HG02798 (cell line): ENCODE measurements at regions not wholly inside any gene's neighbourhood (a gene's known extent, or its start where the extent isn't known, plus 50 kb on each side); places are given as distances from the start of the nearest gene placed in this dataset.

ENCODE experiments used
- ATAC-seq: cut with Tn5 transposase; IDR thresholded peaks from one replicate; pipeline ENCODE4 v1.9.1; 2021; ENCODE audit warnings: mild to moderate bottlenecking; ENCODE audit not compliant: unreplicated experiment, poor library complexity

DNA sequence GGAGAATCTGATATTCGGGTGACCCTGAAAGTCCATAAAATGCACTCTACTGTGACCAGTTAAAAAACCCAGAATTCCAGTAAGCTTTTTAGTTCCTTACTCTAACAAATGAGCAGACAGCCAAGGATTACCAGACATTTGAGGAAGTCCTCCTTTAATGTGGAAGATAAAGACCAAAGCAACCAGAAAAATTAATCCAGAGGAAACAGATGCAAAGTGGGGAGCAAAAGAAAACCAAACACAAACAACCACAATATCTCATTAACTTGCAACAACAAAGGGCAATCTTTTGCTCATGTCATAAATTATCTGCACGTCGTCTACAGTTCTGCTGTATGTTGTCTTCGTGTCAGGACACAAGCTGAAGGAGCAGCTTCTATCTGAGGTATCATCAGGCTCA, 164.4 kb downstream of the PJA1 start:
- no peak for ATAC-seq

DNA sequence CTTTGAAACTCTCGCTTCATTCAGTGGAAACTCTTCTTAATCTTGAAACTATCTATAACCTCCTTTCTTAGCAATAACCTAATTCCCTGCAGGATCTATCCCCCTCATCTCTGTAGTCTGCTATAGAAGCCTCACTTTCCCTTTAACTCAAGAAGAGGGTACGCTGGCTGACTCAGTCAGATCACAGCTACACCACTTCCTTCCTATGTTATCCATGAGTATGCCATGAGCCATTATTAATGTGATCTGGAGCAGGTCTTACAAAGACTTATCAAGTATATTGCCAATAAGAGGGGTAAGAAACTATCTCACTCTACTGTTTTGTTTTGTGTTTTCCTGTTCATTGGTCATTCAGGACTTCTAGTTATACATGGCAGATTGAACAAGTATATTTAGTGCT, 165.3 kb downstream of the PJA1 start:
- ATAC-seq = no peak

DNA sequence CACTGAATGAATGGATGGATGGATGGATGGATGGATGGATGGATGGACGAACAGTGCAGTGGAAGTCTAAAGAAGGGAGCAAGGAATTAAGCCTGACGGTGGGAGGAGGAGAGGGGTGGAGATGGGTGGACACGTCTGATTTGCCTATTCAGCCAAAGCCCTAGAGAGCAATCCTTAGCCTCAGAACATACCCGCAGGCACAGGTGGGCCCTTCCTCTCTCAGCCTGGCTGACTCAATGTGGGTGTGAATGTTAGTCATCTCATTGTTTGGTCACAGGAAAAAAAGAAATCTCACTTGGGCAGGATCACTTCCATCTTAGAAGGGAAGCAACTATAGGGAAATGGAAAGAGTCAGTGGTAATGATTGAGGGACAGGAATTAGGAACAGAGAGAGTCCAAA, 165.9 kb downstream of the PJA1 start:
- ATAC-seq = no peak

DNA sequence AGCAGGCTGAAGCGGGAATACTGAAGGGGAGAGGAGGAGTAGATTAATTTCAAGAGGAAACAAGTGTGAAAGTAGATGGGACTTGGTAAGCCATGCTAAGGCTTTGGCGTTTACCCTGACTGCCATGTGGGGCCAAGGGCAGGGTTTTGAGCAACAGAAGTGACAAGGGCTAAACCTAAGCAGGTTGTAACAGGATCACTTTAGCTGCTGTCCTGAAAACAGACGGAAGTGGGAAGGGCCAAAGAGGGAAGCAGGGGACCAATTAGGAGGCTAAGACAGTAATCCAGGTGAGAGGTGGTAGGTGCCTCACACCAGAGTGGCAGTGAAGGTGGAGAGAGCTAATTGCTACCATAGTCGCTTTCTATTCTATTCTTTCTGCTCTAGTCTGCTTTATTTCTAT, 166.5 kb downstream of the PJA1 start:
- ATAC-seq = no peak

DNA sequence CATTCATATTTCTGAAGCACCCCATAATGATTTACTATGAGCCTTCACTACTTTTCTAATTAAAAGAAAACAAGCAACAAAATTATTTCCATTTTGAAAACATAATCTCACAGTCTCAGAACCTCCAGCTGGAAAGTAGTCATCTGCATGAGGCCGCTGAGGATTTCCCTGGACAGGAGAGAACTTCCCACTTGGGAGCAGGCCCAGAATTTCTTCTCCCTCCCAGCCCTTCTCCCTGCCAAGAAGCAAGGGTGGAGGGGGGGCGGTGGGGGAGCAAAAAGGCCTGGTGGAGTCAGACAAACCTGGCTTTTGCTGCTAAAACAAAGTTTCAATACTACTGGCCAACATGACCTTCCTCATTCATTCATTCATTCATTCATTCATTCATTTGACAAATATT, 167.3 kb downstream of the PJA1 start:
- no peak for ATAC-seq

DNA sequence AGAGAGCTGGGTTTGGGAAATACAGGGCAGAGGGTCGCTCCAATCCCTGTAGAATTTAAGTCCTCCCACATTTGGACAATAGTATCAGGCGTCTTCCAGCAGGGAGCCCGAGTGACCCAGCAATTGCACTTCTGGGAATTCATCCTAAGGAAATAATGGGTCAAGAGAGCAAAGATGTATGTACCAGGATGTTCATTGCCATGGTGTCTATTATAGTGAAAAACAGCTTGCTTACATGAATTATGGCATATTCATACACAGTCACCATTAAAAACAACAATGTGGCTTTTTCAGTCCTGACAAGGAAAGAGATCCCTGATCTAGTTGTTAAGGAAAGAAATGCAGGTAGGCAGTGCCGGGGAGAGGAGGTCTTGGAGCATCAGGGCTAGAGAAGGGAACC, 167.7 kb downstream of the PJA1 start:
- ATAC-seq = no peak

DNA sequence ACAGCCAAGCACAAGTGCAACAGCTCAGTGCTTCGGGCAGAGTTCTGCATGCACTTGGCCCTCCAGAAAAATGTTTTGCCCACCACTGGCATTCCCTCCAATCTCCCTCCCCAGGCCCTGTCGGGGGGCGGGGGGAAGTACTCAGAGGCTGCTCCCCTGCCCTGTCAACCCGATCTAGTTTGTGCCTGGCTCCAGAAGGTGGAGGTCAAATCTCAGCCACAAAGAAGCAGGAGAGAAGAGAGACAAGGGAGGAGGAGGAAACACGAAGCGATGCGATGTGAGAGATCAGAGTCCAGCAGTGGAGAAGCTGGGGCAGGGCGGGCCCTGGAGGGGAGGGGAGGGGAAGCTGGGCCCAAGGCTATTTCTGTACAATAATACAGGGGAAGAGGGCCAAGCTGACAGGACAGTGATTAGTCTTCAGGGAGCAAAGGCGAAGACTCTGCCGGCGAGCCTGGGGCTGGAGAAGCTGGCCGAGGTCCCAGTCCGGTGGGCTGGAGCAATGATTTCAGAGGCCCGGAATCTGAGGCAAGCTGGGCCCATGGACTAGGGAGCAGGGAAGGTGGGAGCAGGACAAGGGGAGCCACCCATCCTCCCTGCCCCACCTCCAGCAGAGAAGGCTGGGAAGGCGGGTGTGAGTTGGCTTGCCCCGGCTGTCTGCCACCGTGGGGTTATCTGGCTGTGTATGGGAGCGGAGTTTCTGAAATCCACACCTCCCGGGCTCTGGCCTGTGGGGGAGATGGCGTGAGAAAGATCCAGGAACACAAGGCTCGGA, 167.1 kb downstream of the EFNB1 start:
- no peak for ATAC-seq

DNA sequence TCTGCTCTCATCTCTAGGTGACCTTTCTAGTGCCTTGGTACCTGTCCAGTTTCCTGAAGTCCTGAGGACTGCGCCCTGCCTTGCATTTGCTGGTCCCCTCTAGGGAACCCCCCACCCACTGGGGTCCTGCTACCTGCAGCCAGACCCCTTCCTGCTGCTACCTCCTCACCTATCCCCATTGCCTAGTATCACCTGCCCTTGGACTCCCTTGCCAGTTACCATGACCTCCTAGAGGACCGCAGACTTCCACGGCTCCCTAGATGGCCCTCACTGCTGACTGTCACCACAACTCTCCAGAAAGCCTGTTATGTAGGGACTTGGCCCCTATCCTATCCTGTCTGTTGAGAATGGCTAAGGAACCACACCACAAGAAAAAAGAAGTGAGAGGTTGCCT, 166.6 kb downstream of the EFNB1 start:
- no peak for ATAC-seq

DNA sequence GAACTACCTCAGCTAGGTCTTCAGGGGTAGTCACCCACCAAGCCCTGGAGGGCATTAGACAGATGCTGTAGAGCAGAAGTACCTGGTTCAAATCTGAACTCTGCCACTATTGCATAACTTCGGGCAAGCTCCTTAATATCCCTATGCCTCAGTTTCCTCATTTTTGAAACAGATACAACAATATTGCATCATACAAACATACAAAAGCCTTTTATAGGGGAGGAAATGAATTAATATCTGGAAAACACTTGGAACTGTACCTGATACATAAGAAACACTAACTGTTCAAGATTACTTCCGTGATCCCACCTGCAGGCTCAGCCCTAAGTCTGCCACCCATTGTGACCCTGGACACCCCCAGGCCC, 166.1 kb downstream of the EFNB1 start:
- ATAC-seq = no peak

DNA sequence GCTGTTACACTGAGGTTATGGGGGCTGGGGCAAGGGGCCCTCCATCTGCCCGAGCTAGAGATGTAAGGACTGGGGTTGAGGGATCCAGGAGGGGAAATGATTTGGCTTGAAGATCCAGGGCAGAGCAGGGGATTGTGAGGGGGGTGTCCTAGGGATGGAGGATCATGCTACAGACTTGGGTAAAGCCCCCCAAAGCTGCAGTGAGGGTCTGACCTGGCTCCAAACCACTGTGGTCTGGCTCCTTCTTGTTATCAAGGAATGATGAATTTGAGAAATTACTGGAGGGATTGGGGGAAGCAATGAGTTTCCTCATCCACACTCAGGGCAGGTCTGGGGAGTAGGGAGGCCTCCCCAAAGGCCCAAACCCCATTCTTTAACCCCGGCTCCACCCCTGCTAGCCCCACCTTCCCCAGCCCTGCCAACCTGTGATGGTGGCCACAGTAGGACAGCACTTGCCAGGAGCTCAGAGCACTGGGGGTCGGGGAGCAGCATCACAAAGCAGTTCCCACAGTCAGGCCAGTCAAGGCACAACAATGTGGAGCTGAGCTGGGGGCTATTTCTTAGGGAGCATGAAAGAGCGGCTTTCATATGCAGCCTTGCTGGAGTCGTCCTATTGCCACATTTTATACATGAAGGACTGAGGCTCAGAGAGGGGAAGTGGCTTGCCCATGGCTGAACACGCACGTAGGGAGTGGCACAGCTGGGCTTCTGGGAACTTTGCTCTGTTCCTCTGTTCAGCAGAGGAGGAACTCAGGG, 165.5 kb downstream of the EFNB1 start:
- ATAC-seq = no peak

DNA sequence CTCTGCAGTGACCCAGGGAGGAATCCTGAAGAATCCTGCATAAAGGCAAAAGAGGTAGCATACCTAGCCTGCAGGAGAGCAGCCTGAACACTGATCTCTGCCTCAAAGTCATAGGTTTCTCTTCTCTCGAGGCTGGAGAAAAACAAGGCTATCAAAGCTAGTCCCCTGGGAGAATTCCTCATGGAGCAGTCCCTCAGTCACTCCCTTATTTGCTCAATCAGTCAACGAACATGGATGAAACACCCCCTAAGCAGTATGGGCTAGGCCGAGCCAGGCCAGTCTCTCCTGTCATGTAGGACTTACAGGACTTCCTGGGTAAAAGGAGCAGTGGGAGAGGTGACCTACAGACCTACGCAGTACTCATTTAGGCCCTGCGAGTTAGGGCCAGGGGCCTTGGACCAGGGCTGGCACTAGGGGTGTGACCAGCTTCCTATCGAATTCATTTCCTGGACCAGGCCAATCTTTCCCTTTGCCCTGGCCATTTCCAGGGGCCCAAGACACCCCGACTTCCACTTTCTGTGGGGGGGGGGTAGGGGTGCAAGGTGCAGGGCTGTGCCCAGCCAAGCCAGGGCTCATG, 164.1 kb downstream of the EFNB1 start:
- no peak for ATAC-seq

DNA sequence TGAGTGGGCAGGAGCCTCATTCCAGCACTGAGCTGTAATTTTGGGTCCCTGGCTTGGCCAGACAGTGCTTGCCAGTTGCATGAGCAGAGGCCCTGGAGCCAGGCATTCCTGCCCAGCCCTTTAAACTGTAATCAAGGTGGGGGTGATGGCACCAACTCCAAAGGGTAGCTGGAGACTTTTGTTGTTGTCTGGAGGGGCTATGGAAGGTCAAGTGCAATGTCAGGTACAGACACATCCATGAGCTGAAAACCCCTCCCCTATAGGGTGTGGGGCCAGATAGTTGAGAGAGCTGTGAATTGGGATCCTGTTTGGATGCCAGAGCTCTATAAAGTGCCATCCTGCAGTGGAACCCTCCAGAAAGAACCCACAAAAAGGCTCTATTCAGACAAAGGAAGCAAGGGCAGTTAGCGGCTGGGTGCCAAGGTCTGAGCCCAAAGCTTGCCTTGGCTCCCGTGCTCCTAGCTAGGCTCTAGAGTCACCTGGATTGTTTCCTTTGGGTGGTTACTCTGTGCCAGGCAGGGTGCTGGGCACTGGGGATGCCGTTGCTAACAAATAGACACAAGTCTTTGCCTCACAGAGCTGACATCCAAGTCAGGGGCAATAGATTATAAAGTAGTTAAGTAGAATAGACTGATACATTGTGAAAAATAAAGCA, 163.0 kb downstream of the EFNB1 start:
- no peak for ATAC-seq

DNA sequence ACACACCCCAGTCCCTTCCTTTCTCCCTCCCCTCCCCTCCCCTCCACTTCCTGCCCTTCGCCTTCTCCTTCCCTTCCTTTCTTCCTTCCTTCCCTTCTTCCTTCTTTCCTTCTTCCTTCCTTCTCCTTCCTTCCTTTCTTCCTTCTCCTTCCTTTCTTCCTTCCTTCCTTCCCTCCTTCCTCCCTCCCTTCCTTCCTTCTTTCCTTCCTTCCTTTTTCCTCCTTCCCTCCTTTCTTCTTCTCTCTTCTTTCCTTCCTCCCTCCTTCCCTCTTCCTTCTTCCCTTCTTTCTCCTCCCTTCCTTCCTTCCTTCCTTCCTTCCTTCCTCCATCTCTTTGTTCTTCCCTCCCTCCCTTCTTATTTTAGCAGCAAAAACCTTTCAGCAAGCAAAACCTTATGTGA, 162.1 kb downstream of the EFNB1 start:
- ATAC-seq = no peak

DNA sequence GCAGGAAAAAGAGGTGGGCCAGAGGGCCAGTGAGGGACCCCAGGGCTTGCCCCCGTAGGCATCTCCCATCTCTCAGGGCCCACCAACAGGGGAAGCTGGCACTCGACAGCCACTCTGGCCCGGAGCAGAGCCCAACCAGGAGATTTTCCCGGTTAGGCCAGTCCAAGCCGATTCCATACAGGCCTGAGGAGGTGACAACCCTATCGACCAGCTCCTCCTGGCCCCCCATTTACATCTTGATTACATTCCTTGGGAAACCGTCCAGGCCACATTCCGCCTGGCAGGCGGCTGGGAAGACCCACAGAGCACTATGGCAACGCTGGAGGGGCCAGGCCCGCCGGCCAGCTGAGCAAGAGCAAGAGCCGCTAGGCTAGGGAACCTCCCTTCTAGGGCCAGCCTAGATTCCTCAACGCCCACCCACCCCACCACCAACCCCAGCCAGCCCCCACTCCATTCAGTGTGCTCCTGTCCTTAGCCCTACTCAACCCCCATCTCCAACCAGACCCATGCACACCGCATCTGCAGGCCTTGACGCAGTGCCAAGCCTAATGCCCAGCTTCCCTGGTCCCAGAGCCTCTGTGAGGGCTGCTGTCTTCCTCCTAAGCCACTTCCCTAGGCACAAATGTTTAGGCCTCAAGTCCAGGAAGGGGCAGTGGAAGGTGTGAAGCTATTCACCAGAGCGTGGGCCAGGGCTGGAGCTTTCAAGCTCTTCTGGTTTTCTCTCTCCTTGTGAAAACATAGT, 161.2 kb downstream of the EFNB1 start:
- ATAC-seq = no peak

DNA sequence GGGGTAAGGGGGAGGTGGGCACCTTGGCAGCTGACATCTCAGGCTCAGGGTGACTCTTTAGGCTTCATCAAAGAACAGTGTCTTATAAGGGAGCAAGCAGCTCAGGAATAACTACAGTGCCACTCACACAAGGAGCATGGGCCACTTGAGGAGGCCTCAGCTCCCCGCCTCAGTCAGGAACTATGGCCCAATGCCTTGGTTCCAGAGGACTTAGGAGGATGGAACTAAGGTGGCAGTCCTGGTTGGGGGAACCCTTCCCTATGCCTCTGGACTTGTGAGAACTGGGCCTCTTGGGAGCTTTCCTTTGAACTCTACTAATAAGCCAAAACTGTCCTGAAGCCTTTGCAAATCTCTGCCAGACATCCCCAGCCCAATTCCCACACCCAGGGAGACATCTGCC, 160.6 kb downstream of the EFNB1 start:
- no peak for ATAC-seq

DNA sequence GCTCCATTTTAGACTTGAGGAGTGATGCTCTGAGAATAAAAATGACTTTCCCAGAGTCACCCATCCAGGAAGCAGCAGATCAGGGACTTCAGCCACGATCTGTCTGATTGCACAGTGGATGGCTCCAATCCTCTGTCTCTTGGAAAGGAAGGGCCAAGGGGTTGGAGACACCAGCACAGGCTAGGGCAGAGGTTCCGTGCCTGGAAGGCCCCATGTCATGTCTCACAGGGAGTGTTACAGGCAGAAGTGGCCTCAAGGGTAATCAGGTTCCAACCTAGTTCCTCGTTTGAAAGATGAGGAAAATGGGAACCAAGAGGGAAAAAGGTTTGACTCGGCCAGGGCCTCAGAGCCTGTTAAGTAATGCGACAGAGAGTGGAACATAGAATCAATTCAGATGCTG, 160.0 kb downstream of the EFNB1 start:
- ATAC-seq = no peak

DNA sequence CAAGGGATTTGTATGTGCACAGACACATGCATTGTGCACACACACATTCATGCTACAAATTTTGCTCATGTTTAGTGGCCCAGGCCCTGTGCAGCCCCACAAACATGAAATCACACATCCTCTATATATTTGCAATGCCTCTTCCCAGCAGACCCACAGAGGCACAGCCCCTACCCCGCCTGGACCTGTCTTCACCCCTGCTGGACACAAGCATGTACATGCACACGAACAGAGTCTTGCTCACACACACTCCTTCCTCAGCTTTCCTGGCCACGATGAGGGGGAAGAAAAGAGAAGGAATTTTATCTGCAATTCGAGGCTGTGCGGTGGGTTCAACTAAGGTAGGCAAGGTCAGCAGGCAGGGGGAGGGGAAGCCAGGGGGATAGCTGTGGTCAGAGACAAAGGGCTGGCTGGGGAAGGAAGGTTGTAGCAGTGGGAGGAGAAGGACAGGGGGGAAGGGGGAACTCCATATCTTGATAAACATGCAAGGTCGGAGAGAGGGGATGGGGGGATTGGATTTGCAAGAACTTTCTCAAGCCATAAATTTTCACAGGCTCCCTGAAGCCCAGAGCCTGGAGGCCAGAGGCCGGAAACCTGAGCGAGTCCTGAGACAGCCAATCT, 156.4 kb downstream of the EFNB1 start:
- no peak for ATAC-seq

DNA sequence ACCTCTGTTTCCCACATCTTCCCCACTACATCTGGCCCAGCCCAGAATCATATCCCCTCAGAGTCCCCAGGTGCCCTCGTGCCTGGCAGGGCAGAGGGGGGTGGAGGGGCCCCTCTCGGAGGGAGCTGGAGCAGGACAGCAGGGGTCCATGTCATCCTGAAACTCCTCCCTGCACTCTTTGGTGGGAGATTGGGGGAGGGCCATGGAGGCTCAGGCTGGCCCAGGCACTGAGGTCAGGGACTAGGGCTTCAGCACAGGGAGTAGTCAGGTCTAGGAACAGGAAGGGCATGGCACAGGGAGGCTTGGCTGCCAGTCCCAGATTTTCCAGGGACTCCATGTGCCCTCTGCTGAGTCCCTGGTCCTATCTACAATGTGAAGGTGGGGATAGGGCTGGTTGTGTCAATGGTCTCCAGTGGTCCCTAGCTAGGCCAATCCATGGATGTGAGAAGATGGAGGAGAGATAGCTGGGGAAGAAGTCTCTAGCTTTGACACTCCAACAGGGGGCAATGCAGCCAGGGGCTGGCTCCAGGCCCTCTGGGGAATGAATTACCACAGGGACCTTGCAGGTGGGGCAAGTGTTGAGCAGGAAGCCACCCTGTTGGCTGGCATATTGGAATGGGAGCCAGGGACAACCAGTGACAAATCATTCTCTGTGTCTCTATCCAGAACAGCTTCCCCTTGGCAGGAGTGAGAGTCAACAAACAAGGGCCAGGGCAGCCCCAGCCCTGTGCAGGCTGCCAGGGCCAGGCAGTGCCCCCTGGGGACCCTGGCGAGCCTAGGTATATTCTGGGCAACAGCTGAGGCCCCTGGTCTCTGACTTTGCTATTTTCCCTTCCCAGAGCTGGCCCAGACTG, 154.4 kb downstream of the EFNB1 start:
- ATAC-seq = no peak

DNA sequence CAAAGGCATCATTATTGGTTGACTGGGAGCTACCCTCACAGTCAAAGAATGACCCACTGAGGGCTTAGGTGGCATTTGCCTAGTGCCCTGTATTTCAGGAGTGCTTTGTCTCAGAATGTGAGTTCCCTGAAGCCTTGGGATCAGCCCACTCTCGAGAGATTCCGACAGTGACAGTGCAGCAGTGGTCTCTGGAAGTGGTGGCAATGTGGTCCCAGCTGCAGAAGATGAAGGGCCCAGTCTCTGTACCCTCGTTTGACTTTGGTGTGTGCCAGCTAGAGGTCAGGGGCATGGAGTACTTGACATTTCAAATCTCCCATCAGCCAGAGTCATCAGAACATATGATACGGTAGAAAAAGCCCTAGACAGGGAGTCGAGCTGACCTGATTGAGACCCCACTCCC, 153.7 kb downstream of the EFNB1 start:
- ATAC-seq = no peak
